ENCODE measurements at regions not wholly inside any gene's neighbourhood (a gene's known extent, or its start where the extent isn't known, plus 50 kb on each side); places are given as distances from the start of the nearest gene placed in this dataset.
A peak's percentile ranks its signal among the peaks of the same experiment; 100 is the strongest.
"Not testable (repeated sequence)": the region's sequence is repeated elsewhere in the genome, so short reads cannot be mapped to it uniquely, and the experiment has no call there.

- intact Hi-C loops (cut with DNase I), result no loop called here
- Histone ChIP-seq H3K27me3 (no peaks in the 10 kb centered on the region), H3K4me3 (no peak overlapping the region), H3K36me3 (no peaks in the 10 kb centered on the region), H3K4me1 (no peaks in the 10 kb centered on the region), H3K27ac (no peak overlapping the region), H3K9me3 (no peaks in the 10 kb centered on the region)
- TF ChIP-seq CTCF (IDR thresholded peaks at IDR 0.05), result no peak
- ATAC-seq (peak; percentile 65), DNase-seq (no peak)
Measured at GRCh38 chr1:234826352-234826751, 216.4 kb upstream of the IRF2BP2 start.

- H3K9me3 ChIP-seq, result no peaks in the 10 kb centered on the region
- no peak for TF ChIP-seq CTCF (IDR thresholded peaks at IDR 0.05)
- intact Hi-C loops (cut with DNase I), result no loop called here
- H3K4me3 ChIP-seq, result no peak overlapping the region
- no peak overlapping the region for H3K27ac ChIP-seq
- peak; percentile 36 for ATAC-seq
- no peaks in the 10 kb centered on the region for H3K4me1 ChIP-seq
- H3K36me3 ChIP-seq, result no peaks in the 10 kb centered on the region
- H3K27me3 ChIP-seq, result no peaks in the 10 kb centered on the region
- DNase-seq, result no peak
Measured at GRCh38 chr1:234825498-234826165, 215.7 kb upstream of the IRF2BP2 start.

GRCh38 chr1:234824836-234825235 is 214.9 kb upstream of the IRF2BP2 start:
- intact Hi-C loops (cut with DNase I); H3K9me3 ChIP-seq; H3K27ac ChIP-seq; H3K36me3 ChIP-seq; H3K4me1 ChIP-seq; H3K27me3 ChIP-seq; DNase-seq; H3K4me3 ChIP-seq; ATAC-seq: not testable (repeated sequence)

DNA sequence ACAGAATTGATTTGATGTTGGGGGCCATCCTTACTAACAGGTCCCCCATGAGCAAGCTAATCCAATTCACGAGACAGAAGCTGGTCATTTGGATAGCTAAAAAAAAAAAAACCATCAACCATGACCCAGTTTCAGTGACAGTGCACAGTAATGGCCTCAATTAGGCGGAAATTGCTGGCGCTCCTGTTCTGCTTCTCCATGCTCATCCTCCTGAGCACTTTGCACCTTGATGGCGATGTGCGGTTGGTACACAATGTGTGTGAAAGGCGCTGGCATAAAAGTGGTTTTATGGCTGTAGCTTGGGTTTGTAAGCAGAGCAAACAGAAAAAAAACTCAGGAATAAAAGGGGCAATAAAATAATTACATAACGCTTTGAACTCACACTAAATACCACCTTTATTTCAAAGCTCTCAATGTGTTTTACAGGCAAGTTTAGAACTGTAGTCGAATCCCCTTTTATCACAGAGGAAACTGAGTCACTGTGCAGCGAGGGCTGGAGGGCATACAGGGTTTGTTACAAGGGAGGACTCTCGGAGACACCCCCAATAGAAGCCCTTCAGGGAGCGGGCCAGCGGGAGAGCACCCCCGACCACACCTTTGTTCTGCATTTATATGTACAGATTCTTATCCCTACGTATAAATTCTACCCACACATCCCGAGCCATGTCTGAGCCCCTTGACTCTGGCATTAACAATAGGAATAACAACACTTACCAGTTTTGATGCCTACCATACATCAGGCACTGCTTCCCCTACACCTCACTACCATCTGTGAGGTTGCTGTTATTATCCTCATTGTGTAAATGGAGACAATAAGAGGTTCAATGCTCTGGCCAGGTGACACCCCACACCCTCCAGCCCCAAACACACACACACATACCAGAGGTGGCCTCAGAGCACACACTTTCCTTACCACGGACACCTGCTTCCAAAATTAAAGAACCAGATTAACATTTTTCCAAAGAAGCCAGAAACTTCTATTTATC is 213.5 kb upstream of the IRF2BP2 start:
- TF ChIP-seq CTCF (IDR thresholded peaks at IDR 0.05), result no peak
- intact Hi-C loops (cut with DNase I), result no loop called here
- ATAC-seq (no peak), DNase-seq (no peak)
- Histone ChIP-seq H3K4me3 (no peak overlapping the region), H3K27me3 (no peaks in the 10 kb centered on the region), H3K27ac (no peak overlapping the region), H3K4me1 (no peaks in the 10 kb centered on the region), H3K36me3 (no peaks in the 10 kb centered on the region), H3K9me3 (no peaks in the 10 kb centered on the region)

- Histone ChIP-seq H3K27me3 (no peaks in the 10 kb centered on the region), H3K9me3 (no peaks in the 10 kb centered on the region), H3K4me1 (no peaks in the 10 kb centered on the region), H3K36me3 (no peaks in the 10 kb centered on the region), H3K27ac (no peak overlapping the region), H3K4me3 (no peak overlapping the region)
- intact Hi-C loops (cut with DNase I), result no loop called here
- no peak for DNase-seq
- ATAC-seq, result no peak
- TF ChIP-seq CTCF (IDR thresholded peaks at IDR 0.05), result no peak
Measured at GRCh38 chr1:234821840-234822239, 211.9 kb upstream of the IRF2BP2 start.
